Fibroblast of villous mesenchyme (primary cell): ENCODE measurements at regions not wholly inside any gene's neighbourhood (a gene's known extent, or its start where the extent isn't known, plus 50 kb on each side); places are given as distances from the start of the nearest gene placed in this dataset.

ENCODE experiments used
- DNase-seq: peaks from one replicate; pipeline ENCODE4 v3.0.0-alpha.2; 2010; ENCODE audit warnings: low read depth
- H3K4me3 ChIP-seq: 2 replicates; pipeline ENCODE4 v1.5.1; 2011; ENCODE audit warnings: low read depth, mild to moderate bottlenecking, low read length
- TF ChIP-seq, protein P1 (sequence below): IDR thresholded peaks from 2 replicates; pipeline ENCODE4 v1.5.1; 2012; ENCODE audit warnings: low read depth, mild to moderate bottlenecking, low read length; ENCODE audit not compliant: insufficient read depth

DNA sequence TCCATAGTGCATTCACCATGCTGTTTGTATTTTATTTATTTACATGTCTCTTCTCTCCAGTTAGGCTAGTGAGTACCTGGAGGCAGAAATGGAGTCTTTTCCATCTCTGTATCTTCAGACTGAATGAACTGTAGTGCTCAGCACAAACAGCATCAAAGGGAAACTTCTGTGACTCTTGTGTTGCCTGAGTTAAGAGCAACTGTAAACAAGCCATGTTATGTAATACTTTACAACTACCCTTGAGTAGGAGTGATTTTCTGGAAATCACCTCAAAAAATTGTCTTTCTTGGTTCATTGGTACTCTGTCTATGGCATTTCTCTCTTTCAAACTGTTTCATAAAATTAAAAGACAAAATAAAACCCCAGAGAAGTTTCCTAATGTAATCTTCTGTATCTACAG is 258.3 kb downstream of the CGGBP1 start:
- DNase-seq = no peak
- TF ChIP-seq, protein P1, sequence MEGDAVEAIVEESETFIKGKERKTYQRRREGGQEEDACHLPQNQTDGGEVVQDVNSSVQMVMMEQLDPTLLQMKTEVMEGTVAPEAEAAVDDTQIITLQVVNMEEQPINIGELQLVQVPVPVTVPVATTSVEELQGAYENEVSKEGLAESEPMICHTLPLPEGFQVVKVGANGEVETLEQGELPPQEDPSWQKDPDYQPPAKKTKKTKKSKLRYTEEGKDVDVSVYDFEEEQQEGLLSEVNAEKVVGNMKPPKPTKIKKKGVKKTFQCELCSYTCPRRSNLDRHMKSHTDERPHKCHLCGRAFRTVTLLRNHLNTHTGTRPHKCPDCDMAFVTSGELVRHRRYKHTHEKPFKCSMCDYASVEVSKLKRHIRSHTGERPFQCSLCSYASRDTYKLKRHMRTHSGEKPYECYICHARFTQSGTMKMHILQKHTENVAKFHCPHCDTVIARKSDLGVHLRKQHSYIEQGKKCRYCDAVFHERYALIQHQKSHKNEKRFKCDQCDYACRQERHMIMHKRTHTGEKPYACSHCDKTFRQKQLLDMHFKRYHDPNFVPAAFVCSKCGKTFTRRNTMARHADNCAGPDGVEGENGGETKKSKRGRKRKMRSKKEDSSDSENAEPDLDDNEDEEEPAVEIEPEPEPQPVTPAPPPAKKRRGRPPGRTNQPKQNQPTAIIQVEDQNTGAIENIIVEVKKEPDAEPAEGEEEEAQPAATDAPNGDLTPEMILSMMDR = no peak
- no peak overlapping the region for H3K4me3 ChIP-seq

DNA sequence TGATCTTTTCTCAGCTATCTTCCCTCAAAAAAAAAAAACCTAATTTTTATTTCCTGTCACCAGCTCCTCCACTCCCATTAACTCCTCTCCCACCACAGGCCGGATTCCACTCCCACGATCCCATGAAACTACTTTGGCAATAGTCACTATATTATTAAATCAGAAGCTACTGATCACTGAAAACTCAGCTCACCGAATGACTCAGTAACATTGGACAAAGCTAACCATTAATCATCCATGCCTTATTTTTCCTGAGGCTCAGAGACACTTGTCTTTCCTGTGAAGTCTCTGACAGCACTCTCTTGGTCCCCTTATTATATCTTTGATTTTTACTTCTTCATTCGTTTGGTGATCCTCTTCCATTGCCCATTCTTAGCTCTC is 260.2 kb downstream of the CGGBP1 start:
- TF ChIP-seq, protein P1 = no peak
- no peak overlapping the region for H3K4me3 ChIP-seq
- DNase-seq = peak; percentile 20

DNA sequence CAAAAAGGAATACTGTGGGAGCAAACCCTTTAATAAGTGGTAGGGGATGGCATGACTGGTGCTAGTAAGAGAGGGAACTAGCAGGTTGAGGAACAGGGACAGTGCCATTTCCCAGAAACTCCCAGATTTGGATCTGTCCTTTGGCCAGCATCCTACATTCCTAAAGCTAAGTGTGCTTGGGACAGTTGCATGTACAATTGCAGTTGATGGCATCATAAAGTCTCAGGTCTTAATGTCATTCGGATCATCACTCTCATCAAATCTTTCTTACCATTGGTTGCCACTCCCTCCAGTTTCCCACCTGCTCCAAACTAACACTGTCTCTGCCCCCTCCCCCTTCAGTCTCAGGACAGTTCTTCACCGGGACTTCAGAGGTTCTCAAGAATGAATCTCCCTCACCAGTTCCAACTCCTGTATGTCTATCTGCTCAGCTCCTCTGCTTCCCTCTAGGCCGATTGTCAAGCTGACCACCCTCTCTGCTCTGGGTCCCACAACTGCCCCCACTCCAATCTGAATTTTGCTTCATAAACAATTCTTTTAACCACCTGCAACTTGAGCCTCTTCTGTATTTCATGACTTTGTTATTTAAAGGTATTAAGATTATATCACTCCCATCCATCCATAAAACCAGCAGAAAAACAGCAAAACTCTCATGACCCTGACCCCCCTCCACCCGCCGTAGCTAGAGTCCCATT is 260.8 kb downstream of the CGGBP1 start:
- no peak overlapping the region for H3K4me3 ChIP-seq
- TF ChIP-seq, protein P1 = no peak
- no peak for DNase-seq

DNA sequence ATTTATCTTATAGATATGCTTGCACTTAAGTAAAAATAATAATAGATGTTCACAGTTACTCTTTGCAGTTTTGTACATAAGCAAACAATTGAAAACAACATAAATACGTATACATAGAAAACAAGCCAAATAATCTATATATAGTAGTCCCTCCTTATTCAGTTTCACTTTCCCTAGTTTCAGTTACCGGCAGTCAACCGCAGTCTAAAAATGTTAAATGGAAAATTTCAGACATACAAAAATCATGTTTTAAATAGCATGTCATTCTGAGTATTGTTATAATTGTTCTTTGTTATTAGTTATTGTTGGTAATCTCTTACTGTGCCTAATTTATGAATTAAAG is 262.0 kb downstream of the CGGBP1 start:
- no peak overlapping the region for H3K4me3 ChIP-seq
- TF ChIP-seq, protein P1 = no peak
- DNase-seq = no peak

DNA sequence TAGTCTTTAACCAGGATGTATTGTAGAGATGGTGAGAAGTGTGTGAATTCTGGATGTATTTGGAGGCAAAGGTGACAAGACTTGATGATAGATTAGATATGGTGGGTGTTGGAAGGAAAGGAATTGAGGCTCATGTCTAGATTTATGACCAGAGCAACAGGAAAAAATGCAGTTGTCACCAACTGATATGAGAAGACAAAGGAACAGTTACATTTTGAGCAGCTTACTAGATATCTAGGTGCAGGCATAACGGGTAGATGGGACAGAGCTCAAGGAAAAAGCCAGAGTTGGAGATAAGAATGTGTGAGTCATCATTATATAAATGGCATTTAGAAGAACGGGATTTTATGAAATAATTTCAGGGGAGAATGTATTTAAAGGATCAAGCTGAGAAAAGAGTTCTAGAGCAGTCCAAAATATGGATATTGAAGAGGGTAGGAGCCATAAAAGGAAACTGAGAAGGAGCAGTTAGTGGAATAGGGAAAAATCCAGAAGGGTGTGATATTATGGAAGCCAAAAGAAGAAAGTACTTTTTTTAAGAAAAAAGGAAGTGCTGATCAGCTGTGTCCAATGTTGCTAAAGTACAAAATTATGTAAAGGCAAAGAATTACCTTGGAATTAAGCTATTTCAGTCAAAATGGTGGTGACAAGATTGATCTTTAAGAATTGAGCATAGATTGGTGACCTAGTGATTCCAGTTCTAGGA is 262.5 kb downstream of the CGGBP1 start:
- no peak for DNase-seq
- TF ChIP-seq, protein P1 = no peak
- no peak overlapping the region for H3K4me3 ChIP-seq

DNA sequence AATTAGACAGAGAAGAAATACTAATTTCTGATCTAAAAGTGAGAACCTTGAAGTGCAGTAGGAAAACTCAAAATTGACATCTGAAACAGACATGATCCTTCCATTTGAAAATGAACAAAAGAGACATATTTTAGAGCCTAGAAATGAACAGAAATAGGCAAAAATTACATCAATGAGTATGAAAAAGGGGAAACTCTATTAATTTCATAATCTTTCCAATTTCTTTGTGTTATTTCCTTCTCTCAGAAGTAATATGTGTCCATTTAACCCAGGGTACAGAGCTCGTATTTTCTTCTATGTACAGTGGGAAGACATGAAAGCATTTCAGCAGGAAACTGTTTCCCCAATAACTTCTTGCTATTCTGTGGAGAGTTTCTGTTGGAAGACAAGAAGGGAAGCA is 263.1 kb downstream of the CGGBP1 start:
- TF ChIP-seq, protein P1 = no peak
- no peak for DNase-seq
- H3K4me3 ChIP-seq = no peak overlapping the region
